A673 (cell line): ENCODE measurements at regions not wholly inside any gene's neighbourhood (a gene's known extent, or its start where the extent isn't known, plus 50 kb on each side); places are given as distances from the start of the nearest gene placed in this dataset.
"Not testable (repeated sequence)": the region's sequence is repeated elsewhere in the genome, so short reads cannot be mapped to it uniquely, and the experiment has no call there.

Experiments used
- BruUV-seq: library from RNA; stranded (reverse); fragments of 400-500 nt; replicated peaks from 2 replicates; lab custom pipeline; 2021; lab: Mats Ljungman, UMichigan
- CTCF ChIA-PET: fragments of 300-600 bp; sonication (Branson Sonifier 250); formaldehyde crosslinking; loops from one replicate; lab custom pipeline; 2022; ENCODE audit warnings: antibody characterized with exemption; lab: Charles Lee
- POLR2A ChIA-PET: fragments of 300-600 bp; sonication (Branson Sonifier 250); formaldehyde crosslinking; loops from one replicate; lab custom pipeline; 2022; ENCODE audit warnings: antibody characterized with exemption; ENCODE audit not compliant: low non-redundant PET; lab: Charles Lee
- DNase-seq: peaks from one replicate; pipeline ENCODE4 v3.0.0-alpha.2; 2015; ENCODE audit warnings: low spot score
- H3K27ac ChIP-seq: fragments of 200-600 bp; sonication (generic); 2 replicates; pipeline ENCODE4 v1.5.1; 2016; ENCODE audit warnings: mixed run types, low read depth, mild to moderate bottlenecking, mixed read lengths, antibody characterized with exemption, low read length; ENCODE audit not compliant: poor library complexity, severe bottlenecking
- H3K27me3 ChIP-seq: fragments of 200-600 bp; sonication (generic); replicated peaks from 2 replicates; pipeline ENCODE4 v1.6.1; 2017; ENCODE audit warnings: mixed run types, low read depth, mild to moderate bottlenecking, mixed read lengths, antibody characterized with exemption, low read length; ENCODE audit not compliant: insufficient read depth, poor library complexity
- H3K36me3 ChIP-seq: fragments of 200-600 bp; sonication (generic); 2 replicates; pipeline ENCODE4 v1.6.1; 2016; ENCODE audit warnings: mixed run types, mild to moderate bottlenecking, mixed read lengths, antibody characterized with exemption, low read length; ENCODE audit not compliant: insufficient read depth, poor library complexity, severe bottlenecking
- H3K4me1 ChIP-seq: fragments of 200-600 bp; sonication (generic); 2 replicates; pipeline ENCODE4 v1.6.1; 2017; ENCODE audit warnings: mixed run types, mild to moderate bottlenecking, mixed read lengths, antibody characterized with exemption, low read length; ENCODE audit not compliant: insufficient read depth, poor library complexity, severe bottlenecking
- H3K4me3 ChIP-seq: fragments of 200-600 bp; sonication (generic); 2 replicates; pipeline ENCODE4 v1.5.1; 2016; ENCODE audit warnings: low read depth, mixed run types, mild to moderate bottlenecking, mixed read lengths, low read length; ENCODE audit not compliant: poor library complexity, severe bottlenecking
- H3K9me3 ChIP-seq: fragments of 200-600 bp; sonication (generic); 2 replicates; pipeline ENCODE4 v1.6.1; 2016; ENCODE audit warnings: mixed run types, low read depth, mild to moderate bottlenecking, mixed read lengths, antibody characterized with exemption, low read length; ENCODE audit not compliant: poor library complexity, severe bottlenecking
- CTCF ChIP-seq: fragments of 300-800, 200-600 bp; sonication (generic); conservative IDR thresholded peaks from 2 replicates; pipeline ENCODE4 v1.5.1; 2017; ENCODE audit warnings: low read depth, mild to moderate bottlenecking, antibody characterized with exemption, low read length, moderate library complexity, mixed read lengths
- EZH2 ChIP-seq: fragments of 200-600 bp; sonication (generic); IDR thresholded peaks from 2 replicates; pipeline ENCODE4 v1.6.1; 2017; ENCODE audit warnings: borderline replicate concordance, low read depth, mild to moderate bottlenecking, mixed read lengths, antibody characterized with exemption, low read length; ENCODE audit not compliant: poor library complexity, severe bottlenecking
- intact Hi-C: fragments of 100-400 bp; cut with micrococcal nuclease; formaldehyde crosslinking; loops from one replicate; pipeline ENCODE4 v1.10.0; 2022; ENCODE audit not compliant: unreplicated experiment

- intact Hi-C loops: no loop called here
- Histone ChIP-seq H3K36me3 (no peaks in the 10 kb centered on the region), H3K27me3 (no peaks in the 10 kb centered on the region), H3K4me3 (no peak overlapping the region), H3K27ac (no peak overlapping the region), H3K4me1 (no peaks in the 10 kb centered on the region), H3K9me3 (no peaks in the 10 kb centered on the region)
- DNase-seq: no peak
- CTCF ChIA-PET: no interaction called here
- BruUV-seq: no TSS peak
- no peak for TF ChIP-seq CTCF
- no peak for TF ChIP-seq EZH2
- POLR2A ChIA-PET: no interaction called here
Measured at GRCh38 chr3:154864947-154865346, 215.2 kb upstream of the MME start.

DNA sequence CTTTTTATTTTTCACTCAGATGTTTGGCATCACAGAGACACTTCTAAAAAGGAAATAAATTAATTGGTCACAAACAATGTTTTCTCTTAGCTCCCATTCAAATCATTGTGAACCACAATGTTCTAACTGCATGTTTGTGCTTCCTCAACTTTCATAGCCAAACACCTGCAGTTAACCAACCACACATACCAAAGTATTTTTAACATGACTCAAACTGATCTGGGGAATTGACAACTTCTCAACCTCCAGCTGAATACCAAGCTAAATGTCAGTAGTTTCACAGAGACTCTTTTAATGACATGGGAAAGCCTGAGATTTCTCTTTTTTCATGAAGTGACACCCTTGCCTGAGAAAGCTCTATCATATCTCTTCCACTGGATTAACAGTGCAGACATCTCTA is 217.9 kb upstream of the MME start:
- no peaks in the 10 kb centered on the region for H3K9me3 ChIP-seq
- H3K36me3 ChIP-seq: no peaks in the 10 kb centered on the region
- no TSS peak for BruUV-seq
- TF ChIP-seq CTCF: no peak
- TF ChIP-seq EZH2: no peak
- no peaks in the 10 kb centered on the region for H3K27me3 ChIP-seq
- H3K4me1 ChIP-seq: no peaks in the 10 kb centered on the region
- no peak overlapping the region for H3K27ac ChIP-seq
- ChIA-PET POLR2A (no interaction called here), CTCF (no interaction called here)
- intact Hi-C loops: no loop called here
- no peak for DNase-seq
- no peak overlapping the region for H3K4me3 ChIP-seq

DNA sequence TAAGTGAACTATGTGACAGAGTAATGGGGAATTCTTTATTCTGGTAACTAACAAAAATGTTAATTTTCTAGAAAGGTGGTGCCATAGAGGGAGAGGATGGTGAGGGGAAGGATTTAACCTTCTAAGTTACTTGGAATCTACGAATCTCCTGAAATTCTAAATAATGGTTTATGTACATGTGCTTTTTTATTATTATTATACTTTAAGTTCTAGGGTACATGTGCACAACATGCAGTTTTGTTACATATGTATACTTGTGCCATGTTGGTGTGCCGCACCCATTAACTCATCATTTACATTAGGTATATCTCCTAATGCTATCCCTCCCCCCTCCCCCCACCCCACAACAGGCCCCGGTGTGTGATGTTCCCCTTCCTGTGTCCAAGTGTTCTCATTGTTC is 227.1 kb upstream of the MME start:
- H3K36me3 ChIP-seq, H3K4me3 ChIP-seq, intact Hi-C loops, H3K4me1 ChIP-seq, H3K27ac ChIP-seq, BruUV-seq, DNase-seq, H3K9me3 ChIP-seq, CTCF ChIA-PET, POLR2A ChIA-PET, H3K27me3 ChIP-seq: not testable (repeated sequence)

DNA sequence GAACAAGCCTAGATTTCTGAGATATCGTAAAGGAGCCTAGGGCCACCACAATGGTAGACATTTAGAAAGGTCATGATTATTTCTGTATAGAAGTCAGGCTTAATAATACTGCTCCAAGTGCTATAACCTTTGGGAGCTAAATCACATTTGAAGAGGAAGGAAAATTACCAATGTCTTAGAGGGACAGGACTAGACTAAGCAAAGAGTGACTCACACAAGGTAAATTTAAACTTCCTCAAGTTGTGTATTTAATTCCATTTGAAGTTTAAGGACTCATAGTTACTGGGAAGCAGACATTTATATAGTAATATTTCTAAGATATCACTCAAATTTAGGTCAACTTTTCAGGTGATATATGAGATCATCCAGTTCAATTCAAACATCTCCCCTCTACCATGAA is 227.6 kb upstream of the MME start:
- Histone ChIP-seq H3K27me3 (no peaks in the 10 kb centered on the region), H3K4me3 (no peak overlapping the region), H3K4me1 (no peaks in the 10 kb centered on the region), H3K36me3 (no peaks in the 10 kb centered on the region), H3K27ac (no peak overlapping the region), H3K9me3 (no peaks in the 10 kb centered on the region)
- ChIA-PET CTCF (no interaction called here), POLR2A (no interaction called here)
- no peak for TF ChIP-seq EZH2
- TF ChIP-seq CTCF: no peak
- intact Hi-C loops: no loop called here
- no peak for DNase-seq
- no TSS peak for BruUV-seq
